Uterus (tissue), 3 donors: ENCODE measurements at regions not wholly inside any gene's neighbourhood (a gene's known extent, or its start where the extent isn't known, plus 50 kb on each side); places are given as distances from the start of the nearest gene placed in this dataset.

Experiments
- DNase-seq, 2 donors: peaks; one replicate each; pipeline ENCODE4 v3.0.0-alpha.2; 2019 to 2020
- H3K27ac ChIP-seq, 2 donors: fragments of 200-600 bp; sonication (generic); 1 replicate in 1 of 2; 2 replicates in 1 of 2; pipeline ENCODE4 v1.5.1; 2016 to 2018
- H3K27me3 ChIP-seq, 2 donors: fragments of 200-600 bp; sonication (generic); one replicate each; pipeline ENCODE4 v1.5.1; 2018 to 2019; ENCODE audit warnings: control low read depth in 1 of 2
- H3K36me3 ChIP-seq, 2 donors: fragments of 200-600 bp; sonication (generic); one replicate each; pipeline ENCODE4 v1.5.1; 2019; ENCODE audit warnings: control low read depth in 1 of 2
- H3K4me1 ChIP-seq, 2 donors: fragments of 200-600 bp; sonication (generic); one replicate each; pipeline ENCODE4 v1.5.1; 2018 to 2019; ENCODE audit warnings: control low read depth in 1 of 2
- H3K4me3 ChIP-seq, 2 donors: fragments of 200-600 bp; sonication (generic); 1 replicate in 1 of 2; 2 replicates in 1 of 2; pipeline ENCODE4 v1.5.1; 2018 to 2019; ENCODE audit warnings: mild to moderate bottlenecking in 1 of 2
- H3K9me3 ChIP-seq, 2 donors: fragments of 200-600 bp; sonication (generic); one replicate each; pipeline ENCODE4 v1.5.1; 2019; ENCODE audit warnings: control low read depth in 1 of 2
- CTCF ChIP-seq, 4 experiments: fragments of 200-600 bp in 2 of 4; fragments of 450-650 bp in 2 of 4; sonication (generic) in 2 of 4; IDR thresholded peaks; one replicate each; pipeline ENCODE4 v1.5.1; 2016 to 2019; ENCODE audit warnings: antibody characterized with exemption in 4 of 4, mild to moderate bottlenecking in 2 of 4, moderate library complexity in 1 of 4
- POLR2A ChIP-seq, 2 donors: fragments of 450-650 bp; IDR thresholded peaks; one replicate each; pipeline ENCODE4 v1.6.1; 2016; ENCODE audit warnings: antibody characterized with exemption in 2 of 2, mild to moderate bottlenecking in 1 of 2, moderate library complexity in 1 of 2
- intact Hi-C: fragments of 100-400 bp; cut with DNase I; formaldehyde crosslinking; loops from one replicate; pipeline ENCODE4 v1.15.1; 2023; ENCODE audit warnings: low total_unique reads
- donor health status: DM: yes; HTN: yes; CAD: no.

GRCh38 chr5:29002481-29002880, 1964.1 kb upstream of the CDH9 start:
- TF ChIP-seq POLR2A (IDR thresholded peaks at IDR 0.05) = no peak
- no peak for TF ChIP-seq CTCF (IDR thresholded peaks at IDR 0.05)
- Histone ChIP-seq H3K36me3 (no peaks in the 10 kb centered on the region), H3K27ac (no peak overlapping the region), H3K27me3 (no peaks in the 10 kb centered on the region), H3K9me3 (no peaks in the 10 kb centered on the region), H3K4me1 (no peaks in the 10 kb centered on the region), H3K4me3 (no peak overlapping the region)
- no peak for DNase-seq
- intact Hi-C loops = no loop called here

- TF ChIP-seq CTCF (IDR thresholded peaks at IDR 0.05) (no peak), POLR2A (IDR thresholded peaks at IDR 0.05) (no peak)
Observed at GRCh38 chr5:29001666-29002065, 1963.3 kb upstream of the CDH9 start.

GRCh38 chr5:28984639-28985038, 1946.3 kb upstream of the CDH9 start:
- H3K9me3 ChIP-seq = no peaks in the 10 kb centered on the region
- no peak for TF ChIP-seq CTCF (IDR thresholded peaks at IDR 0.05)
- TF ChIP-seq POLR2A (IDR thresholded peaks at IDR 0.05) = no peak
- DNase-seq = no peak
- no peak overlapping the region for H3K27ac ChIP-seq
- H3K4me1 ChIP-seq = no peaks in the 10 kb centered on the region
- no peaks in the 10 kb centered on the region for H3K36me3 ChIP-seq
- intact Hi-C loops = no loop called here
- no peaks in the 10 kb centered on the region for H3K27me3 ChIP-seq
- no peak overlapping the region for H3K4me3 ChIP-seq

More at GRCh38 chr5:29001666-29002065, 1963.3 kb upstream of the CDH9 start:
- Histone ChIP-seq H3K9me3 (no peaks in the 10 kb centered on the region), H3K27me3 (no peaks in the 10 kb centered on the region), H3K4me1 (no peaks in the 10 kb centered on the region), H3K27ac (no peak overlapping the region), H3K36me3 (no peaks in the 10 kb centered on the region), H3K4me3 (no peak overlapping the region)
- DNase-seq = no peak
- intact Hi-C loops = no loop called here

GRCh38 chr5:28975508-28975907, 1937.1 kb upstream of the CDH9 start:
- no peak overlapping the region for H3K27ac ChIP-seq
- no peak overlapping the region for H3K4me3 ChIP-seq
- no peaks in the 10 kb centered on the region for H3K4me1 ChIP-seq
- H3K9me3 ChIP-seq = no peaks in the 10 kb centered on the region
- H3K36me3 ChIP-seq = no peaks in the 10 kb centered on the region
- DNase-seq = no peak
- TF ChIP-seq POLR2A (IDR thresholded peaks at IDR 0.05) = no peak
- no peak for TF ChIP-seq CTCF (IDR thresholded peaks at IDR 0.05)
- intact Hi-C loops = no loop called here
- H3K27me3 ChIP-seq = no peaks in the 10 kb centered on the region

- Histone ChIP-seq H3K36me3 (no peaks in the 10 kb centered on the region), H3K4me1 (no peaks in the 10 kb centered on the region), H3K4me3 (no peak overlapping the region), H3K9me3 (no peaks in the 10 kb centered on the region), H3K27ac (no peak overlapping the region), H3K27me3 (no peaks in the 10 kb centered on the region)
- intact Hi-C loops = no loop called here
- DNase-seq = no peak
- no peak for TF ChIP-seq CTCF (IDR thresholded peaks at IDR 0.05)
- no peak for TF ChIP-seq POLR2A (IDR thresholded peaks at IDR 0.05)
Observed at GRCh38 chr5:28967848-28968247, 1929.5 kb upstream of the CDH9 start.
